HG03025 (cell line): ENCODE measurements at regions not wholly inside any gene's neighbourhood (a gene's known extent, or its start where the extent isn't known, plus 50 kb on each side); places are given as distances from the start of the nearest gene placed in this dataset.
"Not testable (repeated sequence)": the region's sequence is repeated elsewhere in the genome, so short reads cannot be mapped to it uniquely, and the experiment has no call there.

Experiments
- ATAC-seq: cut with Tn5 transposase; IDR thresholded peaks from one replicate; pipeline ENCODE4 v1.9.1; 2021; ENCODE audit warnings: mild to moderate bottlenecking, moderate library complexity; ENCODE audit not compliant: unreplicated experiment, low FRiP score

- ATAC-seq, result no peak
Measured at GRCh38 chr15:26197719-26198118, 334.6 kb upstream of the ATP10A start.

DNA sequence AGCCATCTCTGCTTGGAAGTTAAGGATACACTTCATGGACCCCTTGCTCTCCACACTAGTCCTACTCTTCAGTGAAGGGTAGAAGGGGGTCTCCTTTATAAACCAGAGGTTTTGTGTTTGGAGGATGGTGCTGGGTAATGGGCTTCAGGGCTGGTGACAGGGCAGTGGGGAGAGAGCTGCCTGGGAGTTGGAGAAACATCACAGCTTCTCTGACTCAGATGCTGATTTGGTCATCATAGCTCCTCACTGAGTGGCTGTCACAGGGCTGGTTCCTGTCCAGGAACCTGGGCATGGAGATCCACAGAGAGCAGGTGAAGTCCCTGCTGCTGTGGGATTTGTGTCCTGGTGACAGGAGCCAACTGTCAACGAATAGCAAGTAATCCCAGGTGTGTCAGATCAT is 333.9 kb upstream of the ATP10A start:
- no peak for ATAC-seq

GRCh38 chr15:26191193-26191592 is 328.1 kb upstream of the ATP10A start:
- ATAC-seq, result no peak

GRCh38 chr15:26186138-26186537 is 323.0 kb upstream of the ATP10A start:
- not testable (repeated sequence) for ATAC-seq

DNA sequence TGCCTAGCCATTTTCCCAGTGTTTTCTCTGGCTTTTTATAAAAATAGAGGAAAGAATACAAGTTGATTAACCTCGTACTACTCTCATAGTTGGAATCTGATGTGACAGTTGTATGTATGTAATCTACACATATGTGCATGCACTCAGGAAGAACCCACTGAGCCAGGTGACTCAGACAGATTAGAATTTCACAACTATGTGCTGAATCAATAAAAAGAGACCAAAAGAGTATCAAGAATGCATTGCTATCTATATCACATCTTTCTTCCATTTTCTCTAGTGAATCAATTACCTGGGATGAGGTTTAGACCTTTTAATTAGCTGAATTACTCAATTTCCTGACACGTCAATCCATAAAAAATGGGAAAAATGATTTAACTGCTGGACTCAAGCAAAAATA is 319.3 kb upstream of the ATP10A start:
- ATAC-seq, result no peak

DNA sequence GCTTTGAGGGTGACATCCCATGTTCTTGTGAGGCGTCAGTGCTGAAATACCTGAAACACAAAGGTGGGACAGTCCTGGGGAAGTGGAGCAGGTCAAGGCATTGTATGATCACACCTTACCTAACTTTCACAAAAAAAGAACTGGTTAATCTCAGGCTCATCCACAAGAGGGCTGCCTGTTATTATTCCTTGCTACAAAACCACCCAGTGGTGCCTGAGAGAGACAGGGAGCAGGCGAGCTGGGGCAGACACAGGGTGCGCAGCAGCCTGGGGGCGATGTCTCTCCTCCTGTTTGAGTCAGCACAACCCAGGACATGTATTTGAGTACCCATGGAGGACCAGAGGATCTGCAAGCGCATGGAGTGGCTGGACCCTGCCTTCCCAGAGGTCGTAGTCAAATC is 316.8 kb upstream of the ATP10A start:
- ATAC-seq, result no peak

- ATAC-seq, result no peak
Measured at GRCh38 chr15:26178640-26179220, 315.6 kb upstream of the ATP10A start.

DNA sequence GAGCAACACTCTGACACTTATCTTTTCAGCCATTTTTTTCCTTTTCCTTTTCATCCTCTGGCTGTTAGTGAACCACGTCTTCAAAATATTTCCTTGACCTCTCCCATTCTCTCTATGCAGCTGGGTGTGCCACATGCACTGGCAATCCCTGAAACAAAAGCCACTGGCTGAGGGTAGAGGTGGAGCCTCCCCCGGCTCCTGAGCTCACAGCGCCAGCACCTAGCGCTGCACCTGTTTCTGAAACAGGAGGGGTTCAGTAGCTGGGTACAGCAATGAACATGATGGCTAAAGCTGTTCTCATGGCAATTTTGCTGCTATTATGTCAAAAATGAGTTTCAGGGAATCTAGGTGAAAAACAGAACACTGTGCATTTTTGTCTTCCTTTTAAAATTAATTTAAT is 314.7 kb upstream of the ATP10A start:
- ATAC-seq, result no peak

DNA sequence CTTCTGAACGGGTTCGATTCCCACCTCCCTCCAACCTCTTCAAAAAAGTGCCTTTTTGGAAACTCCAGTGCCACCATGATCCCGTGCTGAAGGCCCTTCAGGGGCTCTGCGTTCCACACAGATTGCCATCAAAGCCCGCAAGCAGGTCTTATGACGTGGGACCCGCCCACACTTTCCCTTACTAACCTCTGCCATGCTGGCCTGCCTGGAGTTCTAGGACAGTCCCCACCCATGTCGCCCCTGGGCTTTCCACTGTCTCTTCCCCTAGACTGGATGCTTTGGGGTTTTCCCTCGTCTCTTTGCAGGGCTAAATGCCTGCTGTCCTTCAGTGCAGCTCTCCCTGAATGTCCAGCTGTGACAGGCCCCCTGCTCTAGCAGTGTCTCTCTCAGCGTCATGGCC is 313.7 kb upstream of the ATP10A start:
- ATAC-seq, result no peak

GRCh38 chr15:26171266-26171665 is 308.1 kb upstream of the ATP10A start:
- no peak for ATAC-seq

GRCh38 chr15:26166429-26166828 is 303.3 kb upstream of the ATP10A start:
- no peak for ATAC-seq

DNA sequence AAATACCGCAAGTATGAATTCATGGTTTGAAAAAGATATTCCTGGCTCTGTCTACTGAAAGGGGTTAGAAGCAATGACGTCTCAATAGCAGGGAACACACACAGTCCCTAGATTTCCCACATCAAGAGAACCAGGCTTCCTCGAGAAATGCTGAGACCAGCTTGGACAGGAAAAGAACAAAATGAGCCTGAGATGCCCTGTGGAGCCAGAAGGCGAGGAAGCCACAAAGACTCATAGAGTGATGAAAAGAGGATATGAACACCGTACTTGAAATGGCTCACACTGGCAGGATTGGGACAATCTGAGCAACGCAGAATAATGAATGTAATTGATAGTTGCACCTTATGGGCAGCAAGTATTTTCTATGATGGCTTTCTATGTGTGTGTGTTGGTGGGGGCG is 302.4 kb upstream of the ATP10A start:
- no peak for ATAC-seq

DNA sequence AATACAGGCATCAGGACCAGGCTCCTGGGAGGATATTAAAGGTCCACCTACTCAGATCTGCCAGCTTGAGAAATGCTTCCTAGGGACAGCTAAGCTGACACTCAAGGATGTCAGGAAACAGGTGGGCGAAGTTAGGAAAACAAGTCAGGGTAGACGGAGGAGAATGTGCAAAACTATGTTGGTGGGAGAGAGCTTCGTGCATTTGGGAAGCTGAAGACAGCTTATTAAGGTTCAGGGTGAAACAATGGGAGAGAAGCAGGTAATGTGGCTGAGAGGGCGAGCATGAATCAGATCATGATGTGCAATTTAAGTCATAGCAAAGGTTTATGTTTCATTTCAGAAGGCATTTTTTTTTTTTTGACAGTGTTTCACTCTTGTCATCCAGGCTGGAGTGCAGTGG is 297.2 kb upstream of the ATP10A start:
- ATAC-seq, result no peak

DNA sequence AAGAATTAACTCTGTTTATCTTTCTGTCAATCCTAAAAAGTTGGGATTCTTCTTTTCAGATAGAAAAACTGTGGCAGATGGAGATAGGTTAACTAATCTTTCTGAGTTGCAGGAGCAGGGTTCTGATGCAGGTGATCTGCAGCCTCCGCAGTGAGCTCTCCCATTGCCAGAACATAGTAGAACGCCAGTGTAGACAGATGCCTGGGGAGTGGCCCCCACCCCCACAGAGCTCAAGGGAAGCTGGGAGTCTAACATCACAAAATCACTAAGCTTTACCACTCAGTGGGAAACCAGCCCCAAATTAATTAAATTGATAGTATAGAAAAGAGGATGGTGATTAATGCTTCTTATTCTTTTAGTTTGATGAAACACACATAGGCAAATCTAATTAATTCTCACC is 295.0 kb upstream of the ATP10A start:
- ATAC-seq, result no peak

DNA sequence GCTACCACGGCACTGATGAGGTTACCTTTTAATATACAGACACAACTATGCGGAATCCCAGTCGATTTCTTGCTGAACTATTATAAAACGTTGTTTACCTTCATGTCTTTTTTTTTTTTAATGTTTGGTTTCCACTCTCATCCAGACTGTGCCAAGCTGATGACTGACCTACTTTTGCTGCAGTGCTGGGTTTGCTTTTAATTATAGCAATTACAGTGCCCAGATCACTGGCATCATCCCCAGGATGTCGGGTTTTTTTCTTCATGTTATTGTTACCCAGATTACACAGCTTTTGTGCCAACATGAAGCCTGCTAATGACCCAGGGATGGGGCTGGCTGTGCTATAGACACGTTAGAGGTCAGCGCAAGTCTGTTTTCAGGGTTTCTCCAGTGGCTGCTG is 294.0 kb upstream of the ATP10A start:
- ATAC-seq, result no peak

DNA sequence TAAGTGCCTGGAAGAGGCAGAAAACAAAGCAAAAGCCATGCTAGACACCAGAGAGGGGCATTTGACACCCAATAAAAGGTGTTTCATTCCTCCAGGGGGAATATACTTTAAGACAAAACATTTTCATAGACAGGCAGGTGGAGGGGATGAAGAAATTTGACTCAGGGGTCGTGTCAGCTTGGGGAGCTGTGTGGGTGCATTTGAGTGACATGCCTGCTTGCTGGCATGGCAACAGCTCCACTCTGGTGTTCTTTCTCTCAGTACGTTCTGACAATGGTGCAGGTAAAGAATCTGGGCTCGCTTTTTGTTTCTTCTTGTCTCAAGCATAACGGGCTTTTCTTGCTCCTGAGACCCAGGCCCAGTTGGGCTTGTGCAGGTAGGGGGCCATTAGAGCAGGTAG is 292.9 kb upstream of the ATP10A start:
- ATAC-seq, result no peak

GRCh38 chr15:26148156-26148860 is 285.2 kb upstream of the ATP10A start:
- ATAC-seq, result no peak

GRCh38 chr15:26146202-26146601 is 283.1 kb upstream of the ATP10A start:
- no peak for ATAC-seq

DNA sequence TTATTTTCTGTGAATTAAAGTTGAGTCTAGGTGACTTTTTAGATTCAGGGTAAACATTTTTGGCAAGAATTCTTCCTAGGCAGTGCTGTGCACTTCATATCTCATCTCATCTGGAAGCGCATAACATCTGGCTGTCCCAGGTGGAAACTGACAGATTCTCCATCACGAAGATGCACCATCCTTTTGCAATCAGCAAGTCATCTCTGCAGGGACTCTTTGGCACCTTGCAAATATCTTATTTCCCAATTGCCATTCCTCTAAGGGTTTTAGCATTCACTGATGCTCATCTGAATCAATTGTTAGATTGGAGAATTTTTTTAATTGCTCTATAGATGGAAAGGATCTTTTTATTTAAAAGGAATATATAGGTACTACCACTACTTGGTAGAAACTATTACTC is 282.7 kb upstream of the ATP10A start:
- no peak for ATAC-seq

DNA sequence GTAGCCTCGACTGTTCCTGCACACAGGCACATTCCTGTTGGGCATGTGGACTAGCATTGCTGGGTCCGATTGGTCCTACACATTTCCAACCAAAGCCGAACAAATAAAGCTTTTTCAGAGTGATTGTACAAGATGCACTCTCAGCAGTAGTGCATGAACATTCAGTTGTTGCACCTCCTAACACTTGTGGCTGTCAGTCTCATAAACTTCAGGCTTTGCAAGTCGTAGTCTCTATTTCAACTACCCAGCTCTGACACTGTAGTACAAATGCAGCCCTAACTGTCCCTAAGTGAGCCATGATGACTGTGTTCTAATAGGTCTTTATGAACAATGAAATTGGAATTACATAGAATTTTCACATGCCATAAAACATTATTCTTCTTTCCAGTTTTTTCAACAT is 281.7 kb upstream of the ATP10A start:
- ATAC-seq, result no peak

DNA sequence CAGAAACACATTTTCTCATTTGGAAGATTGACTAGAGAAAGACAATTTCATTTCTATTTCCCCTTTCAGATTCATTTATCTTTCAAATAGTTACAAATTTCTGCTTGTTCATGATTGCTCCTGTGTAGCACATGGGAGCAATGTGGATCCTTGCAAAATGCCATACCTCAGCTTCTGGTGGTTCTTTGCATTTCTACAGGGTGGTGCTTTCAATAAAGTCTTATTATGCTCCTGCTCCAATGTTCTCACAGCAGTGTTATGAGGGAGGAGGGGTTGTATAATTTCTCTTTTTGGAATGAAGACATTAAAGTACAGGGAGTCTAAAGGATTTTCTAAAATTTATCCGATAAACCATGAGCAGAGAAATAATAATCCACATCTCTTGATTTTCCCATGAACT is 280.1 kb upstream of the ATP10A start:
- ATAC-seq, result no peak

DNA sequence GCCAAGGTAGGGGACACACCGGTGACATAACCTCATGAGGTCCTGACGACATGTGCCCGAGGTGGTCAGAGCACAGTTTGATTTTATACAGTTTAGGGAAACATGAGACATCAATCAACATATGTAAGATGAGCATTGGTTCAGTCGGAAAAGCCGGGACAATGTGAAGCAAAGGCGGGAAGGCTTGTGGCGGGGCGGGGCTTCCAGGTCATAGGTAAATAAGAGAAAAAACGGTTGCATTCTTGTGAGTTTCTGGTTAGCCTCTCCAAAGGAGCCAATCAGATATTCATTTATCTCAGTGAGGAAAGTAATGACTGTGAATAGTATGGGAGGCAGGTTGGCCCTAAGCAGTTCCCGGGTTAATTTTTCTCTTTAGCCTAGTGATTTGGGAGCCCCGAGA is 271.7 kb upstream of the ATP10A start:
- no peak for ATAC-seq

- no peak for ATAC-seq
Measured at GRCh38 chr15:26134152-26134551, 271.0 kb upstream of the ATP10A start.
